HepG2 (cell line): ENCODE measurements at regions not wholly inside any gene's neighbourhood (a gene's known extent, or its start where the extent isn't known, plus 50 kb on each side); places are given as distances from the start of the nearest gene placed in this dataset.

ENCODE experiments used
- ATAC-seq: fragments of 200-7000 bp; cut with Tn5 transposase; 3 replicates; pipeline ENCODE4 v1.9.1; 2020; ENCODE audit warnings: mild to moderate bottlenecking, moderate library complexity
- BruUV-seq: library from RNA; stranded (reverse); fragments of 400-500 nt; replicated peaks from 2 replicates; lab custom pipeline; 2021; lab: Mats Ljungman, UMichigan
- CTCF ChIA-PET: fragments of 300-600 bp; formaldehyde crosslinking; extraction: SDS; loops from one replicate; lab custom pipeline; 2021; ENCODE audit warnings: low total read pairs, inconsistent platforms, low intra/inter-chr PET ratio; lab: Yijun Ruan, JAX
- POLR2A ChIA-PET: fragments of 350-600 bp; sonication (Branson Sonifier 250); formaldehyde crosslinking; loops from one replicate; lab custom pipeline; 2020; ENCODE audit warnings: antibody characterized with exemption, inconsistent platforms; lab: Yijun Ruan, JAX
- DNase-seq: peaks from one replicate; pipeline ENCODE4 v3.0.0-alpha.2; 2015; ENCODE audit warnings: low spot score
- FAIRE-seq: peaks from 3 replicates; lab custom pipeline; 2011; peaks lifted over from hg19 to GRCh38; lab: Jason Lieb, UNC
- H2AFZ ChIP-seq: one replicate; pipeline ENCODE4 v1.6.1; 2011; ENCODE audit warnings: low read length, inconsistent platforms
- H3K27ac ChIP-seq: fragments of 300-600 bp; 3 replicates; pipeline ENCODE4 v1.8.0; 2011; ENCODE audit warnings: mixed run types, mild to moderate bottlenecking, mixed read lengths, low read length, inconsistent platforms; ENCODE audit not compliant: insufficient read depth; ENCODE audit errors: extremely low read length
- H3K27me3 ChIP-seq, 2 experiments: fragments of 200-600 bp in 1 of 2; 2 replicates in 1 of 2; 3 replicates in 1 of 2; pipeline versions ENCODE4 v1.6.0 to v1.8.0; 2011; ENCODE audit warnings: low read length in 2 of 2, mild to moderate bottlenecking in 2 of 2, moderate library complexity in 2 of 2, inconsistent platforms in 1 of 2; ENCODE audit not compliant: insufficient read depth in 2 of 2, control insufficient read depth in 1 of 2
- H3K36me3 ChIP-seq, 2 experiments: fragments of 200-600 bp in 1 of 2; replicated peaks in 1 of 2; 2 replicates in 1 of 2; 3 replicates in 1 of 2; pipeline versions ENCODE4 v1.5.1 to v1.8.0; 2011; ENCODE audit warnings: low read length in 2 of 2, inconsistent platforms in 1 of 2; ENCODE audit not compliant: insufficient read depth in 2 of 2, control insufficient read depth in 1 of 2
- H3K4me1 ChIP-seq: 2 replicates; pipeline ENCODE4 v1.5.1; 2012; ENCODE audit warnings: low read length, inconsistent platforms; ENCODE audit not compliant: insufficient read depth
- H3K4me2 ChIP-seq: 2 replicates; pipeline ENCODE4 v1.6.0; 2011; ENCODE audit warnings: low read depth, low read length, inconsistent platforms
- H3K4me3 ChIP-seq, 3 experiments: fragments of 200-600 bp in 1 of 3; sonication (generic), shearing (Covaris generic) in 1 of 3; replicated peaks in 1 of 3; 2 replicates each; pipeline ENCODE4 v1.5.1; 2011 to 2016; ENCODE audit warnings: low read length in 3 of 3, inconsistent platforms in 2 of 3, low read depth in 2 of 3, mild to moderate bottlenecking in 2 of 3, control low read depth in 1 of 3, mixed read lengths in 1 of 3; ENCODE audit not compliant: insufficient read depth in 1 of 3
- H3K79me2 ChIP-seq: one replicate; pipeline ENCODE4 v1.6.1; 2011; ENCODE audit warnings: low read length, inconsistent platforms; ENCODE audit not compliant: insufficient read depth
- H3K9ac ChIP-seq: 2 replicates; pipeline ENCODE4 v1.6.0; 2011; ENCODE audit warnings: mild to moderate bottlenecking, low read depth, low read length, inconsistent platforms; ENCODE audit not compliant: insufficient read depth
- H3K9me3 ChIP-seq: 2 replicates; pipeline ENCODE4 v1.5.1; 2012; ENCODE audit warnings: mild to moderate bottlenecking, low read length
- H4K20me1 ChIP-seq: 2 replicates; pipeline ENCODE4 v1.6.0; 2011; ENCODE audit warnings: inconsistent platforms, mild to moderate bottlenecking, low read length, moderate library complexity; ENCODE audit not compliant: insufficient read depth
- CENPBD1 ChIP-seq: sonication (generic); formaldehyde crosslinking; IDR thresholded peaks from 2 replicates; pipeline ENCODE4 v1.8.0; 2022; ENCODE audit warnings: missing genetic modification reagents, low read depth, mild to moderate bottlenecking, borderline replicate concordance
- CHD4 ChIP-seq: fragments of 200-600 bp; sonication (generic); IDR thresholded peaks from 2 replicates; pipeline ENCODE4 v1.7.0; 2017; ENCODE audit warnings: mild to moderate bottlenecking, low read length, borderline replicate concordance
- GLI4 ChIP-seq: sonication (generic); formaldehyde crosslinking; IDR thresholded peaks from 2 replicates; pipeline ENCODE4 v1.5.1; 2020; ENCODE audit warnings: missing genetic modification reagents, mild to moderate bottlenecking, moderate library complexity, borderline replicate concordance
- MED1 ChIP-seq: sonication (generic); formaldehyde crosslinking; IDR thresholded peaks from 2 replicates; pipeline ENCODE4 v1.4.0; 2020; ENCODE audit warnings: missing genetic modification reagents
- MYNN ChIP-seq: sonication (generic); formaldehyde crosslinking; IDR thresholded peaks from 2 replicates; pipeline ENCODE4 v1.4.0; 2020; ENCODE audit warnings: mild to moderate bottlenecking, low read depth, missing genetic modification reagents
- RAD21 ChIP-seq: fragments of 450-650 bp; formaldehyde crosslinking; IDR thresholded peaks from 2 replicates; pipeline ENCODE4 v1.5.0; 2020; ENCODE audit warnings: mild to moderate bottlenecking
- ZKSCAN1 ChIP-seq: fragments of 150-350 bp; IDR thresholded peaks from 2 replicates; pipeline ENCODE4 v1.6.1; 2014; ENCODE audit warnings: low read length
- ZMAT5 ChIP-seq: sonication (generic); formaldehyde crosslinking; IDR thresholded peaks from 2 replicates; pipeline ENCODE4 v1.5.0; 2020; ENCODE audit warnings: mild to moderate bottlenecking, low read depth, missing genetic modification reagents, borderline replicate concordance
- ZNF232 ChIP-seq: sonication (generic); formaldehyde crosslinking; IDR thresholded peaks from 2 replicates; pipeline ENCODE4 v1.4.0; 2020; ENCODE audit warnings: missing genetic modification reagents, borderline replicate concordance
- ZNF563 ChIP-seq: sonication (generic); formaldehyde crosslinking; IDR thresholded peaks from 2 replicates; pipeline ENCODE4 v1.8.0; 2022; ENCODE audit warnings: mild to moderate bottlenecking, moderate library complexity, missing genetic modification reagents
- ZNF605 ChIP-seq: sonication (generic); formaldehyde crosslinking; IDR thresholded peaks from 2 replicates; pipeline ENCODE4 v1.8.0; 2022; ENCODE audit warnings: mild to moderate bottlenecking, missing genetic modification reagents
- ZNF7 ChIP-seq: IDR thresholded peaks from 2 replicates; pipeline ENCODE4 v1.6.1; 2016; ENCODE audit warnings: missing biosample characterization, missing genetic modification reagents
- WGBS: methylation state at CpG from one replicate; pipeline ENCODE4 v1.1.6; 2017; ENCODE audit warnings: low lambda C conversion rate; 5-methylcytosine and 5-hydroxymethylcytosine counted together
- in situ Hi-C: cut with HindIII; loops from 2 replicates; pipeline ENCODE4 v1.10.0; 2017; ENCODE audit warnings: low pct_unique_long_range_greater_than_20kb; ENCODE audit not compliant: extremely low pct_ligation_motif_present
- intact Hi-C: fragments of 100-400 bp; cut with micrococcal nuclease; formaldehyde crosslinking; loops from one replicate; pipeline ENCODE4 v1.10.0; 2022; ENCODE audit not compliant: unreplicated experiment
- TF ChIP-seq, protein P1 (sequence below): sonication (generic); formaldehyde crosslinking; IDR thresholded peaks from 2 replicates; pipeline ENCODE4 v1.4.0; 2020; ENCODE audit warnings: missing genetic modification reagents, borderline replicate concordance
- TF ChIP-seq, protein P2 (sequence below): sonication (generic); formaldehyde crosslinking; IDR thresholded peaks from 2 replicates; pipeline ENCODE4 v1.4.0; 2020; ENCODE audit warnings: low read depth, mild to moderate bottlenecking, missing genetic modification reagents
- TF ChIP-seq, protein P3 (sequence below), 2 experiments: sonication (generic) in 1 of 2; formaldehyde crosslinking in 1 of 2; IDR thresholded peaks; 2 replicates each; pipeline versions ENCODE4 v1.4.0 to v1.6.1; 2018 to 2020; ENCODE audit warnings: missing genetic modification reagents in 2 of 2, borderline replicate concordance in 1 of 2, low read depth in 1 of 2, mild to moderate bottlenecking in 1 of 2, missing biosample characterization in 1 of 2
- TF ChIP-seq, protein P4 (sequence below): sonication (generic); formaldehyde crosslinking; IDR thresholded peaks from 2 replicates; pipeline ENCODE4 v1.4.0; 2020; ENCODE audit warnings: missing genetic modification reagents, borderline replicate concordance

DNA sequence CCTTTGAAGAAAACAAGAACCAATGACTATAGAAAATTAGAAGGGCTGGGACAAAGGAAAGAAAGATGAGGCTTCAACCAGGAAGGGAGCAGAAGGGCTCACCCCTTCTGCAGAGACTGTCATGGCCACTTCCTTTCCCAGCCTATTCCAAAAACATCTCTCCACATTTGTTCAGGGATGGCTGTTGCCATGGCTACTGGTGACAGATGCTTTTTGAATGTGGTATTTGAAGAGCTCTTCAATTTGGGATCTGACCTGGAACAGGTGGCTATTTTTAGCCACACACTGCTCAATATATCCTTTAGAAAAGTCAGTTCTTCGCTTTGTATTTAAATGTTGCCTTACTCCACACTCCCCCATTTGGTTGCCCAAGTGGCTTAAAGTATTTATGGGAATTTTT lies 64.1 kb upstream of the LCLAT1 start:
- H3K36me3 ChIP-seq: no peaks in the 10 kb centered on the region
- intact Hi-C loops: no loop called here
- H3K4me2 ChIP-seq: no peak overlapping the region
- no peak overlapping the region for H3K9ac ChIP-seq
- CTCF ChIA-PET: no interaction called here
- no peaks in the 10 kb centered on the region; the same call in 1 of the 2 replicates for H4K20me1 ChIP-seq
- H3K4me1 ChIP-seq: no peaks in the 10 kb centered on the region
- no TSS peak for BruUV-seq
- no peaks in the 10 kb centered on the region for H3K79me2 ChIP-seq
- no peak overlapping the region for H3K4me3 ChIP-seq
- DNase-seq: no peak
- no peaks in the 10 kb centered on the region for H3K9me3 ChIP-seq
- in situ Hi-C loops: no loop called here
- no peaks in the 10 kb centered on the region for H3K27me3 ChIP-seq
- 0% methylated on average over 1 of the region's 1 CpG for WGBS
- POLR2A ChIA-PET: no interaction called here
- H3K27ac ChIP-seq: no peak overlapping the region
- H2AFZ ChIP-seq: no peak overlapping the region
- no peak for FAIRE-seq
- ATAC-seq: no peak
- TF ChIP-seq, protein P1, sequence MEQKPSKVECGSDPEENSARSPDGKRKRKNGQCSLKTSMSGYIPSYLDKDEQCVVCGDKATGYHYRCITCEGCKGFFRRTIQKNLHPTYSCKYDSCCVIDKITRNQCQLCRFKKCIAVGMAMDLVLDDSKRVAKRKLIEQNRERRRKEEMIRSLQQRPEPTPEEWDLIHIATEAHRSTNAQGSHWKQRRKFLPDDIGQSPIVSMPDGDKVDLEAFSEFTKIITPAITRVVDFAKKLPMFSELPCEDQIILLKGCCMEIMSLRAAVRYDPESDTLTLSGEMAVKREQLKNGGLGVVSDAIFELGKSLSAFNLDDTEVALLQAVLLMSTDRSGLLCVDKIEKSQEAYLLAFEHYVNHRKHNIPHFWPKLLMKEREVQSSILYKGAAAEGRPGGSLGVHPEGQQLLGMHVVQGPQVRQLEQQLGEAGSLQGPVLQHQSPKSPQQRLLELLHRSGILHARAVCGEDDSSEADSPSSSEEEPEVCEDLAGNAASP (CRISPR knock-in tag): no peak
- TF ChIP-seq ZNF232 (CRISPR knock-in tag) (no peak), ZKSCAN1 (no peak), ZNF7 (CRISPR knock-in tag) (no peak), ZNF605 (CRISPR knock-in tag) (no peak), RAD21 (CRISPR knock-in tag) (no peak), CHD4 (no peak), ZMAT5 (CRISPR knock-in tag) (no peak), MYNN (CRISPR knock-in tag) (no peak), GLI4 (CRISPR knock-in tag) (no peak), CENPBD1 (CRISPR knock-in tag) (no peak), ZNF563 (CRISPR knock-in tag) (no peak), MED1 (no peak)
- TF ChIP-seq, protein P2, sequence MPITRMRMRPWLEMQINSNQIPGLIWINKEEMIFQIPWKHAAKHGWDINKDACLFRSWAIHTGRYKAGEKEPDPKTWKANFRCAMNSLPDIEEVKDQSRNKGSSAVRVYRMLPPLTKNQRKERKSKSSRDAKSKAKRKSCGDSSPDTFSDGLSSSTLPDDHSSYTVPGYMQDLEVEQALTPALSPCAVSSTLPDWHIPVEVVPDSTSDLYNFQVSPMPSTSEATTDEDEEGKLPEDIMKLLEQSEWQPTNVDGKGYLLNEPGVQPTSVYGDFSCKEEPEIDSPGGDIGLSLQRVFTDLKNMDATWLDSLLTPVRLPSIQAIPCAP (CRISPR knock-in tag): no peak
- TF ChIP-seq, protein P3, sequence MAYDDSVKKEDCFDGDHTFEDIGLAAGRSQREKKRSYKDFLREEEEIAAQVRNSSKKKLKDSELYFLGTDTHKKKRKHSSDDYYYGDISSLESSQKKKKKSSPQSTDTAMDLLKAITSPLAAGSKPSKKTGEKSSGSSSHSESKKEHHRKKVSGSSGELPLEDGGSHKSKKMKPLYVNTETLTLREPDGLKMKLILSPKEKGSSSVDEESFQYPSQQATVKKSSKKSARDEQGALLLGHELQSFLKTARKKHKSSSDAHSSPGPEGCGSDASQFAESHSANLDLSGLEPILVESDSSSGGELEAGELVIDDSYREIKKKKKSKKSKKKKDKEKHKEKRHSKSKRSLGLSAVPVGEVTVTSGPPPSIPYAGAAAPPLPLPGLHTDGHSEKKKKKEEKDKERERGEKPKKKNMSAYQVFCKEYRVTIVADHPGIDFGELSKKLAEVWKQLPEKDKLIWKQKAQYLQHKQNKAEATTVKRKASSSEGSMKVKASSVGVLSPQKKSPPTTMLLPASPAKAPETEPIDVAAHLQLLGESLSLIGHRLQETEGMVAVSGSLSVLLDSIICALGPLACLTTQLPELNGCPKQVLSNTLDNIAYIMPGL (CRISPR knock-in tag; IDR thresholded peaks at IDR 0.05; ENCODE audit: borderline replicate concordance in 1 of 2, low read depth in 1 of 2): no peak
- TF ChIP-seq, protein P4, sequence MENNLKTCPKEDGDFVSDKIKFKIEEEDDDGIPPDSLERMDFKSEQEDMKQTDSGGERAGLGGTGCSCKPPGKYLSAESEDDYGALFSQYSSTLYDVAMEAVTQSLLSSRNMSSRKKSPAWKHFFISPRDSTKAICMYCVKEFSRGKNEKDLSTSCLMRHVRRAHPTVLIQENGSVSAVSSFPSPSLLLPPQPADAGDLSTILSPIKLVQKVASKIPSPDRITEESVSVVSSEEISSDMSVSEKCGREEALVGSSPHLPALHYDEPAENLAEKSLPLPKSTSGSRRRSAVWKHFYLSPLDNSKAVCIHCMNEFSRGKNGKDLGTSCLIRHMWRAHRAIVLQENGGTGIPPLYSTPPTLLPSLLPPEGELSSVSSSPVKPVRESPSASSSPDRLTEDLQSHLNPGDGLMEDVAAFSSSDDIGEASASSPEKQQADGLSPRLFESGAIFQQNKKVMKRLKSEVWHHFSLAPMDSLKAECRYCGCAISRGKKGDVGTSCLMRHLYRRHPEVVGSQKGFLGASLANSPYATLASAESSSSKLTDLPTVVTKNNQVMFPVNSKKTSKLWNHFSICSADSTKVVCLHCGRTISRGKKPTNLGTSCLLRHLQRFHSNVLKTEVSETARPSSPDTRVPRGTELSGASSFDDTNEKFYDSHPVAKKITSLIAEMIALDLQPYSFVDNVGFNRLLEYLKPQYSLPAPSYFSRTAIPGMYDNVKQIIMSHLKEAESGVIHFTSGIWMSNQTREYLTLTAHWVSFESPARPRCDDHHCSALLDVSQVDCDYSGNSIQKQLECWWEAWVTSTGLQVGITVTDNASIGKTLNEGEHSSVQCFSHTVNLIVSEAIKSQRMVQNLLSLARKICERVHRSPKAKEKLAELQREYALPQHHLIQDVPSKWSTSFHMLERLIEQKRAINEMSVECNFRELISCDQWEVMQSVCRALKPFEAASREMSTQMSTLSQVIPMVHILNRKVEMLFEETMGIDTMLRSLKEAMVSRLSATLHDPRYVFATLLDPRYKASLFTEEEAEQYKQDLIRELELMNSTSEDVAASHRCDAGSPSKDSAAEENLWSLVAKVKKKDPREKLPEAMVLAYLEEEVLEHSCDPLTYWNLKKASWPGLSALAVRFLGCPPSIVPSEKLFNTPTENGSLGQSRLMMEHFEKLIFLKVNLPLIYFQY: no peak
